HEK293 (cell line): ENCODE measurements at regions not wholly inside any gene's neighbourhood (a gene's known extent, or its start where the extent isn't known, plus 50 kb on each side); places are given as distances from the start of the nearest gene placed in this dataset.
A peak's percentile ranks its signal among the peaks of the same experiment; 100 is the strongest.

Experiments
- GLIS1 ChIP-seq: fragments of 450-650 bp; formaldehyde crosslinking; IDR thresholded peaks from 2 replicates; pipeline ENCODE4 v1.5.1; 2016; ENCODE audit warnings: missing biosample characterization, missing genetic modification characterization
- HOXA7 ChIP-seq: sonication (generic); formaldehyde crosslinking; IDR thresholded peaks from 2 replicates; pipeline ENCODE4 v1.8.1; 2022; ENCODE audit warnings: missing genetic modification reagents, borderline replicate concordance
- IKZF3 ChIP-seq: fragments of 450-650 bp; IDR thresholded peaks from 2 replicates; pipeline ENCODE4 v1.5.0; 2018; ENCODE audit warnings: missing biosample characterization, mild to moderate bottlenecking, missing genetic modification characterization, moderate library complexity
- KLF7 ChIP-seq: fragments of 450-650 bp; formaldehyde crosslinking; IDR thresholded peaks from 2 replicates; pipeline ENCODE4 v1.5.1; 2016; ENCODE audit warnings: missing biosample characterization, missing genetic modification characterization, borderline replicate concordance
- SALL2 ChIP-seq: fragments of 450-650 bp; formaldehyde crosslinking; IDR thresholded peaks from 2 replicates; pipeline ENCODE4 v1.5.0; 2017; ENCODE audit warnings: missing biosample characterization, mild to moderate bottlenecking, missing genetic modification characterization, borderline replicate concordance
- TCF7L2 ChIP-seq: IDR thresholded peaks from 2 replicates; pipeline ENCODE4 v1.6.1; 2011; ENCODE audit warnings: low read depth, mild to moderate bottlenecking, inconsistent platforms, low read length, moderate library complexity, borderline replicate concordance
- ZFP69B ChIP-seq: fragments of 450-650 bp; formaldehyde crosslinking; IDR thresholded peaks from 2 replicates; pipeline ENCODE4 v1.5.1; 2016; ENCODE audit warnings: missing biosample characterization, missing genetic modification characterization
- ZIC2 ChIP-seq: fragments of 450-650 bp; formaldehyde crosslinking; IDR thresholded peaks from 2 replicates; pipeline ENCODE4 v1.5.1; 2016; ENCODE audit warnings: missing biosample characterization, missing genetic modification characterization
- ZNF2 ChIP-seq: fragments of 450-650 bp; formaldehyde crosslinking; IDR thresholded peaks from 2 replicates; pipeline ENCODE4 v1.5.1; 2016; ENCODE audit warnings: missing biosample characterization, missing genetic modification characterization
- ZNF221 ChIP-seq: fragments of 450-650 bp; formaldehyde crosslinking; IDR thresholded peaks from 2 replicates; pipeline ENCODE4 v1.5.1; 2017; ENCODE audit warnings: missing biosample characterization, missing genetic modification characterization, borderline replicate concordance
- ZNF302 ChIP-seq: fragments of 450-650 bp; formaldehyde crosslinking; IDR thresholded peaks from 2 replicates; pipeline ENCODE4 v1.5.1; 2016; ENCODE audit warnings: missing biosample characterization, missing genetic modification characterization, low read depth
- ZNF311 ChIP-seq: fragments of 450-650 bp; formaldehyde crosslinking; IDR thresholded peaks from 2 replicates; pipeline ENCODE4 v1.5.1; 2017; ENCODE audit warnings: missing biosample characterization, missing genetic modification characterization, borderline replicate concordance
- ZNF48 ChIP-seq: fragments of 450-650 bp; formaldehyde crosslinking; IDR thresholded peaks from 2 replicates; pipeline ENCODE4 v1.5.1; 2016; ENCODE audit warnings: missing biosample characterization, missing genetic modification characterization
- ZNF626 ChIP-seq: fragments of 450-650 bp; sonication (Bioruptor Pico); formaldehyde crosslinking; IDR thresholded peaks from 2 replicates; pipeline ENCODE4 v1.5.1; 2018; ENCODE audit warnings: missing biosample characterization, missing genetic modification characterization, inconsistent platforms
- ZNF701 ChIP-seq: fragments of 450-650 bp; formaldehyde crosslinking; IDR thresholded peaks from 2 replicates; pipeline ENCODE4 v1.5.1; 2016; ENCODE audit warnings: missing biosample characterization, missing genetic modification characterization
- ZNF843 ChIP-seq: fragments of 450-650 bp; formaldehyde crosslinking; IDR thresholded peaks from 2 replicates; pipeline ENCODE4 v1.5.1; 2016; ENCODE audit warnings: missing biosample characterization, missing genetic modification characterization
- ZSCAN30 ChIP-seq: fragments of 450-650 bp; IDR thresholded peaks from 2 replicates; pipeline ENCODE4 v1.5.1; 2018; ENCODE audit warnings: missing biosample characterization, mild to moderate bottlenecking, missing genetic modification characterization, moderate library complexity
- TF ChIP-seq, protein P1 (sequence below): fragments of 450-650 bp; formaldehyde crosslinking; IDR thresholded peaks from 2 replicates; pipeline ENCODE4 v1.5.1; 2016; ENCODE audit warnings: missing biosample characterization, missing genetic modification characterization
- TF ChIP-seq, protein P2 (sequence below): fragments of 450-650 bp; formaldehyde crosslinking; IDR thresholded peaks from 2 replicates; pipeline ENCODE4 v1.5.1; 2016; ENCODE audit warnings: missing biosample characterization, missing genetic modification characterization
- TF ChIP-seq, protein P3 (sequence below): fragments of 450-650 bp; formaldehyde crosslinking; IDR thresholded peaks from 2 replicates; pipeline ENCODE4 v1.5.1; 2016; ENCODE audit warnings: missing biosample characterization, missing genetic modification characterization
- TF ChIP-seq, protein P4 (sequence below): fragments of 450-650 bp; formaldehyde crosslinking; IDR thresholded peaks from 2 replicates; pipeline ENCODE4 v1.5.1; 2016; ENCODE audit warnings: missing biosample characterization, missing genetic modification characterization
- TF ChIP-seq, protein P5 (sequence below): fragments of 450-650 bp; IDR thresholded peaks from 2 replicates; pipeline ENCODE4 v1.5.1; 2018; ENCODE audit warnings: missing biosample characterization, missing genetic modification characterization
- TF ChIP-seq, protein P6 (sequence below): fragments of 450-650 bp; formaldehyde crosslinking; IDR thresholded peaks from 2 replicates; pipeline ENCODE4 v1.5.1; 2016; ENCODE audit warnings: missing biosample characterization, missing genetic modification characterization, borderline replicate concordance

DNA sequence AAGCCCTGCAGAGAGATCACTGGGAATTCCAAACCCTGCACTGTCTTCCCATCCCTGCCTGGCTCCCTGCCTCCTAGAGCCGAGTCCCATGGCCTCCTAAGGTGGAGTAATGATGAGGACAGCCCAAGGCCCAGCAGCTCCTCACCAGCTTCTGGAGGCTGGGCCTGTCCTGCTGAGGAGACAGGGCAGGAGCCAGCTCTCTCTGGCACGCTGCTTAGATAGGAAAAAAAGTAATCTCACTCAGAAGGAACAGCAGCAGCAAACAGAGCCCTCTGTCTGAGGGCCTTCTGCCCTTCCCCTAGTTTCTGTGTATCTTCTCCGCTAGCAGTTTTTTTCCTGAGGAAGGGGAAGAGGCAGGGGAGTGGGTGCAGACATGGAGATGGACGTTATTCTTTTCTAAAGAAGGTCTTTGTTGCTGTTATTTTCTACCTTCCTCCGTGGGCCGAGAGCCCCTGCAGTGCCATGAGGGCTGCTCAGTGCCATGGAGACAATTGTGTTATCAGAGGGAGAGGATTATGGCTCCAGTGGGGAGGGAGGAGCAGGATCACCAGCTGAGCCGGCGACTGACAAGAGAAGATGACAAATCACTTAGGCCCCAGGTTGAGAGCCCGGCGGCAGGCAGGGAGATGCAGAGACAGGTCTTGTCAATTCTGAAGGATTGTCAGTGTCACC is 315.3 kb downstream of the BUD13 start (continued):
- TF ChIP-seq, protein P1, sequence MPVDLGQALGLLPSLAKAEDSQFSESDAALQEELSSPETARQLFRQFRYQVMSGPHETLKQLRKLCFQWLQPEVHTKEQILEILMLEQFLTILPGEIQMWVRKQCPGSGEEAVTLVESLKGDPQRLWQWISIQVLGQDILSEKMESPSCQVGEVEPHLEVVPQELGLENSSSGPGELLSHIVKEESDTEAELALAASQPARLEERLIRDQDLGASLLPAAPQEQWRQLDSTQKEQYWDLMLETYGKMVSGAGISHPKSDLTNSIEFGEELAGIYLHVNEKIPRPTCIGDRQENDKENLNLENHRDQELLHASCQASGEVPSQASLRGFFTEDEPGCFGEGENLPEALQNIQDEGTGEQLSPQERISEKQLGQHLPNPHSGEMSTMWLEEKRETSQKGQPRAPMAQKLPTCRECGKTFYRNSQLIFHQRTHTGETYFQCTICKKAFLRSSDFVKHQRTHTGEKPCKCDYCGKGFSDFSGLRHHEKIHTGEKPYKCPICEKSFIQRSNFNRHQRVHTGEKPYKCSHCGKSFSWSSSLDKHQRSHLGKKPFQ (tag by site-specific recombination) = no peak
- no peak for TF ChIP-seq ZFP69B (tag by site-specific recombination)
- TF ChIP-seq ZNF302 (tag by site-specific recombination) = no peak
- no peak for TF ChIP-seq HOXA7 (CRISPR knock-in tag)
- peak; percentile 89 for TF ChIP-seq ZIC2 (tag by site-specific recombination)
- TF ChIP-seq, protein P2, sequence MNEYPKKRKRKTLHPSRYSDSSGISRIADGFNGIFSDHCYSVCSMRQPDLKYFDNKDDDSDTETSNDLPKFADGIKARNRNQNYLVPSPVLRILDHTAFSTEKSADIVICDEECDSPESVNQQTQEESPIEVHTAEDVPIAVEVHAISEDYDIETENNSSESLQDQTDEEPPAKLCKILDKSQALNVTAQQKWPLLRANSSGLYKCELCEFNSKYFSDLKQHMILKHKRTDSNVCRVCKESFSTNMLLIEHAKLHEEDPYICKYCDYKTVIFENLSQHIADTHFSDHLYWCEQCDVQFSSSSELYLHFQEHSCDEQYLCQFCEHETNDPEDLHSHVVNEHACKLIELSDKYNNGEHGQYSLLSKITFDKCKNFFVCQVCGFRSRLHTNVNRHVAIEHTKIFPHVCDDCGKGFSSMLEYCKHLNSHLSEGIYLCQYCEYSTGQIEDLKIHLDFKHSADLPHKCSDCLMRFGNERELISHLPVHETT = no peak
- no peak for TF ChIP-seq KLF7
- no peak for TF ChIP-seq ZNF626
- no peak for TF ChIP-seq ZNF701 (tag by site-specific recombination)
- TF ChIP-seq TCF7L2 = no peak
- TF ChIP-seq, protein P3, sequence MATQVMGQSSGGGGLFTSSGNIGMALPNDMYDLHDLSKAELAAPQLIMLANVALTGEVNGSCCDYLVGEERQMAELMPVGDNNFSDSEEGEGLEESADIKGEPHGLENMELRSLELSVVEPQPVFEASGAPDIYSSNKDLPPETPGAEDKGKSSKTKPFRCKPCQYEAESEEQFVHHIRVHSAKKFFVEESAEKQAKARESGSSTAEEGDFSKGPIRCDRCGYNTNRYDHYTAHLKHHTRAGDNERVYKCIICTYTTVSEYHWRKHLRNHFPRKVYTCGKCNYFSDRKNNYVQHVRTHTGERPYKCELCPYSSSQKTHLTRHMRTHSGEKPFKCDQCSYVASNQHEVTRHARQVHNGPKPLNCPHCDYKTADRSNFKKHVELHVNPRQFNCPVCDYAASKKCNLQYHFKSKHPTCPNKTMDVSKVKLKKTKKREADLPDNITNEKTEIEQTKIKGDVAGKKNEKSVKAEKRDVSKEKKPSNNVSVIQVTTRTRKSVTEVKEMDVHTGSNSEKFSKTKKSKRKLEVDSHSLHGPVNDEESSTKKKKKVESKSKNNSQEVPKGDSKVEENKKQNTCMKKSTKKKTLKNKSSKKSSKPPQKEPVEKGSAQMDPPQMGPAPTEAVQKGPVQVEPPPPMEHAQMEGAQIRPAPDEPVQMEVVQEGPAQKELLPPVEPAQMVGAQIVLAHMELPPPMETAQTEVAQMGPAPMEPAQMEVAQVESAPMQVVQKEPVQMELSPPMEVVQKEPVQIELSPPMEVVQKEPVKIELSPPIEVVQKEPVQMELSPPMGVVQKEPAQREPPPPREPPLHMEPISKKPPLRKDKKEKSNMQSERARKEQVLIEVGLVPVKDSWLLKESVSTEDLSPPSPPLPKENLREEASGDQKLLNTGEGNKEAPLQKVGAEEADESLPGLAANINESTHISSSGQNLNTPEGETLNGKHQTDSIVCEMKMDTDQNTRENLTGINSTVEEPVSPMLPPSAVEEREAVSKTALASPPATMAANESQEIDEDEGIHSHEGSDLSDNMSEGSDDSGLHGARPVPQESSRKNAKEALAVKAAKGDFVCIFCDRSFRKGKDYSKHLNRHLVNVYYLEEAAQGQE (tag by site-specific recombination) = no peak
- TF ChIP-seq, protein P4, sequence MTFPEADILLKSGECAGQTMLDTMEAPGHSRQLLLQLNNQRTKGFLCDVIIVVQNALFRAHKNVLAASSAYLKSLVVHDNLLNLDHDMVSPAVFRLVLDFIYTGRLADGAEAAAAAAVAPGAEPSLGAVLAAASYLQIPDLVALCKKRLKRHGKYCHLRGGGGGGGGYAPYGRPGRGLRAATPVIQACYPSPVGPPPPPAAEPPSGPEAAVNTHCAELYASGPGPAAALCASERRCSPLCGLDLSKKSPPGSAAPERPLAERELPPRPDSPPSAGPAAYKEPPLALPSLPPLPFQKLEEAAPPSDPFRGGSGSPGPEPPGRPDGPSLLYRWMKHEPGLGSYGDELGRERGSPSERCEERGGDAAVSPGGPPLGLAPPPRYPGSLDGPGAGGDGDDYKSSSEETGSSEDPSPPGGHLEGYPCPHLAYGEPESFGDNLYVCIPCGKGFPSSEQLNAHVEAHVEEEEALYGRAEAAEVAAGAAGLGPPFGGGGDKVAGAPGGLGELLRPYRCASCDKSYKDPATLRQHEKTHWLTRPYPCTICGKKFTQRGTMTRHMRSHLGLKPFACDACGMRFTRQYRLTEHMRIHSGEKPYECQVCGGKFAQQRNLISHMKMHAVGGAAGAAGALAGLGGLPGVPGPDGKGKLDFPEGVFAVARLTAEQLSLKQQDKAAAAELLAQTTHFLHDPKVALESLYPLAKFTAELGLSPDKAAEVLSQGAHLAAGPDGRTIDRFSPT (tag by site-specific recombination) = no peak
- TF ChIP-seq ZSCAN30 = 0 out of 2 replicates have a peak, but pooled peaks have one; percentile 30
- no peak for TF ChIP-seq ZNF2 (tag by site-specific recombination)
- no peak for TF ChIP-seq ZNF221 (tag by site-specific recombination)
- TF ChIP-seq IKZF3 (tag by site-specific recombination) = peak; percentile 57; the same call in 1 of the 2 replicates
- TF ChIP-seq, protein P5, sequence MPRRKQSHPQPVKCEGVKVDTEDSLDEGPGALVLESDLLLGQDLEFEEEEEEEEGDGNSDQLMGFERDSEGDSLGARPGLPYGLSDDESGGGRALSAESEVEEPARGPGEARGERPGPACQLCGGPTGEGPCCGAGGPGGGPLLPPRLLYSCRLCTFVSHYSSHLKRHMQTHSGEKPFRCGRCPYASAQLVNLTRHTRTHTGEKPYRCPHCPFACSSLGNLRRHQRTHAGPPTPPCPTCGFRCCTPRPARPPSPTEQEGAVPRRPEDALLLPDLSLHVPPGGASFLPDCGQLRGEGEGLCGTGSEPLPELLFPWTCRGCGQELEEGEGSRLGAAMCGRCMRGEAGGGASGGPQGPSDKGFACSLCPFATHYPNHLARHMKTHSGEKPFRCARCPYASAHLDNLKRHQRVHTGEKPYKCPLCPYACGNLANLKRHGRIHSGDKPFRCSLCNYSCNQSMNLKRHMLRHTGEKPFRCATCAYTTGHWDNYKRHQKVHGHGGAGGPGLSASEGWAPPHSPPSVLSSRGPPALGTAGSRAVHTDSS (tag by site-specific recombination) = no peak
- no peak for TF ChIP-seq ZNF843 (tag by site-specific recombination)
- TF ChIP-seq GLIS1 (tag by site-specific recombination) = peak; percentile 52; the same call in 1 of the 2 replicates
- no peak for TF ChIP-seq SALL2 (tag by site-specific recombination)
- TF ChIP-seq ZNF311 (tag by site-specific recombination) = no peak
- TF ChIP-seq, protein P6, sequence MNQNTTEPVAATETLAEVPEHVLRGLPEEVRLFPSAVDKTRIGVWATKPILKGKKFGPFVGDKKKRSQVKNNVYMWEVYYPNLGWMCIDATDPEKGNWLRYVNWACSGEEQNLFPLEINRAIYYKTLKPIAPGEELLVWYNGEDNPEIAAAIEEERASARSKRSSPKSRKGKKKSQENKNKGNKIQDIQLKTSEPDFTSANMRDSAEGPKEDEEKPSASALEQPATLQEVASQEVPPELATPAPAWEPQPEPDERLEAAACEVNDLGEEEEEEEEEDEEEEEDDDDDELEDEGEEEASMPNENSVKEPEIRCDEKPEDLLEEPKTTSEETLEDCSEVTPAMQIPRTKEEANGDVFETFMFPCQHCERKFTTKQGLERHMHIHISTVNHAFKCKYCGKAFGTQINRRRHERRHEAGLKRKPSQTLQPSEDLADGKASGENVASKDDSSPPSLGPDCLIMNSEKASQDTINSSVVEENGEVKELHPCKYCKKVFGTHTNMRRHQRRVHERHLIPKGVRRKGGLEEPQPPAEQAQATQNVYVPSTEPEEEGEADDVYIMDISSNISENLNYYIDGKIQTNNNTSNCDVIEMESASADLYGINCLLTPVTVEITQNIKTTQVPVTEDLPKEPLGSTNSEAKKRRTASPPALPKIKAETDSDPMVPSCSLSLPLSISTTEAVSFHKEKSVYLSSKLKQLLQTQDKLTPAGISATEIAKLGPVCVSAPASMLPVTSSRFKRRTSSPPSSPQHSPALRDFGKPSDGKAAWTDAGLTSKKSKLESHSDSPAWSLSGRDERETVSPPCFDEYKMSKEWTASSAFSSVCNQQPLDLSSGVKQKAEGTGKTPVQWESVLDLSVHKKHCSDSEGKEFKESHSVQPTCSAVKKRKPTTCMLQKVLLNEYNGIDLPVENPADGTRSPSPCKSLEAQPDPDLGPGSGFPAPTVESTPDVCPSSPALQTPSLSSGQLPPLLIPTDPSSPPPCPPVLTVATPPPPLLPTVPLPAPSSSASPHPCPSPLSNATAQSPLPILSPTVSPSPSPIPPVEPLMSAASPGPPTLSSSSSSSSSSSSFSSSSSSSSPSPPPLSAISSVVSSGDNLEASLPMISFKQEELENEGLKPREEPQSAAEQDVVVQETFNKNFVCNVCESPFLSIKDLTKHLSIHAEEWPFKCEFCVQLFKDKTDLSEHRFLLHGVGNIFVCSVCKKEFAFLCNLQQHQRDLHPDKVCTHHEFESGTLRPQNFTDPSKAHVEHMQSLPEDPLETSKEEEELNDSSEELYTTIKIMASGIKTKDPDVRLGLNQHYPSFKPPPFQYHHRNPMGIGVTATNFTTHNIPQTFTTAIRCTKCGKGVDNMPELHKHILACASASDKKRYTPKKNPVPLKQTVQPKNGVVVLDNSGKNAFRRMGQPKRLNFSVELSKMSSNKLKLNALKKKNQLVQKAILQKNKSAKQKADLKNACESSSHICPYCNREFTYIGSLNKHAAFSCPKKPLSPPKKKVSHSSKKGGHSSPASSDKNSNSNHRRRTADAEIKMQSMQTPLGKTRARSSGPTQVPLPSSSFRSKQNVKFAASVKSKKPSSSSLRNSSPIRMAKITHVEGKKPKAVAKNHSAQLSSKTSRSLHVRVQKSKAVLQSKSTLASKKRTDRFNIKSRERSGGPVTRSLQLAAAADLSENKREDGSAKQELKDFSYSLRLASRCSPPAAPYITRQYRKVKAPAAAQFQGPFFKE (tag by site-specific recombination) = no peak
- no peak for TF ChIP-seq ZNF48 (tag by site-specific recombination)
